Pancreas (tissue), 10 donors: ENCODE measurements at regions not wholly inside any gene's neighbourhood (a gene's known extent, or its start where the extent isn't known, plus 50 kb on each side); places are given as distances from the start of the nearest gene placed in this dataset.

Source experiments
- ATAC-seq, 4 donors: fragments of 200-7000 bp; cut with Tn5 transposase; one replicate each; pipeline versions ENCODE4 v1.8.0 to v1.9.1; 2020; ENCODE audit warnings: mild to moderate bottlenecking in 4 of 4, moderate library complexity in 4 of 4
- DNase-seq, 6 donors: peaks; one replicate each; pipeline ENCODE4 v3.0.0-alpha.2; 2020
- FAIRE-seq: peaks from 2 replicates; lab custom pipeline; 2012; peaks lifted over from hg19 to GRCh38; lab: Jason Lieb, UNC
- H3K27ac ChIP-seq, 4 donors: fragments of 200-600 bp; sonication (generic); 1 replicate in 3 of 4; 2 replicates in 1 of 4; pipeline versions ENCODE4 v1.5.0 to v1.8.0; 2020
- H3K27me3 ChIP-seq, 4 donors: fragments of 200-600 bp; one replicate each; pipeline ENCODE4 v1.8.0; 2021
- H3K36me3 ChIP-seq, 3 donors: fragments of 200-600 bp; sonication (generic) in 1 of 3; one replicate each; pipeline versions ENCODE4 v1.5.0 to v1.8.0; 2020 to 2021
- H3K4me1 ChIP-seq, 3 donors: fragments of 200-600 bp; one replicate each; pipeline ENCODE4 v1.8.0; 2021
- H3K4me3 ChIP-seq, 4 donors: fragments of 200-600 bp; sonication (generic) in 2 of 4; one replicate each; pipeline versions ENCODE4 v1.5.0 to v1.8.0; 2020 to 2021
- H3K9me3 ChIP-seq, 4 donors: fragments of 200-600 bp; one replicate each; pipeline ENCODE4 v1.8.0; 2021
- CTCF ChIP-seq, 4 donors: fragments of 200-600 bp; sonication (generic) in 3 of 4; IDR thresholded peaks; one replicate each; pipeline versions ENCODE4 v1.5.0 to v1.8.0; 2021; ENCODE audit warnings: antibody characterized with exemption in 4 of 4
- WGBS, 2 donors: extraction: QIAGEN DNeasy Blood & Tissue Kit; methylation state at CpG; one replicate each; pipeline ENCODE4 v1.1.7; 2013; 5-methylcytosine and 5-hydroxymethylcytosine counted together
- intact Hi-C, 3 donors: fragments of 100-400 bp; cut with DNase I; formaldehyde crosslinking; loops; one replicate each; pipeline versions ENCODE4 v1.11.1 to v1.14.2; 2022
- donor health status: healthy with polysubstance abuse.
- donor health status: DM: no; HTN: no; CAD: no; lungs with moderate emphysema.
- donor health status: DM: no; HTN: no; CAD: no.
- donor health status: control.
- donor health status: control.
- donor health status: Bipolar disorder and iron deficiency.
- donor health status: DM: yes; HTN: yes; CAD: no.
- donor health status: DM: no; HTN: no; CAD: no.
- donor health status: DM: no; HTN: no; CAD: no.
- donor health status: DM: yes; HTN: yes; CAD: no.

- TF ChIP-seq CTCF (IDR thresholded peaks at IDR 0.05): no peak
- Histone ChIP-seq H3K27me3 (no peaks in the 10 kb centered on the region), H3K4me3 (no peak overlapping the region), H3K9me3 (no peaks in the 10 kb centered on the region), H3K4me1 (no peaks in the 10 kb centered on the region), H3K27ac (no peak overlapping the region), H3K36me3 (no peaks in the 10 kb centered on the region)
- no peak for FAIRE-seq
- 75 to 77% methylated on average over 4 of the region's 4 CpGs for WGBS, 2 donors
- DNase-seq: no peak
- intact Hi-C loops: no loop called here
- no peak for ATAC-seq
These were observed 326.5 kb upstream of the SEMA3C start for GRCh38 chr7:81245353-81245752.

DNA sequence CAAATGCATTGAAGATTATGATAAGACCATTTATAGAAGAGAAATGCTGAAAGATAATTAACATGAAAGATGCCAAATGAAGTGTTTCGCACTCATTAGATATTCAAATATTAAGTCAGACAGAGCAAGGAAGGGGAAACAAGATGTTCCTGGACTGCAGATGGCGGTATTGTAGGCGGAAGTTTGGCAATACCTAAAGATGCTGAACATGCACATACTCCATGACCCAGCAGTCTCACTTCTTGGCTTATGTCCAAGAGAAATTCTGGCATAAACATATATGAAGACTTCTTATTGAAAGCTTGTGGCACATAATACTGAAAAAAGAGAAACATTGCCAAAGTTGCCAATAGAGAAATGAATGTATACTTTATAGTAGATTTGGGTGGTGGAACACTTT, 325.4 kb upstream of the SEMA3C start:
- TF ChIP-seq CTCF (IDR thresholded peaks at IDR 0.05): no peak
- intact Hi-C loops: no loop called here
- FAIRE-seq: no peak
- WGBS, 2 donors: 90 to 92% methylated on average over 3 of the region's 3 CpGs
- ATAC-seq: no peak
- H3K4me3 ChIP-seq: no peak overlapping the region
- H3K9me3 ChIP-seq: no peaks in the 10 kb centered on the region
- H3K4me1 ChIP-seq: no peaks in the 10 kb centered on the region
- no peak overlapping the region for H3K27ac ChIP-seq
- no peak for DNase-seq
- H3K27me3 ChIP-seq: no peaks in the 10 kb centered on the region
- no peaks in the 10 kb centered on the region for H3K36me3 ChIP-seq

DNA sequence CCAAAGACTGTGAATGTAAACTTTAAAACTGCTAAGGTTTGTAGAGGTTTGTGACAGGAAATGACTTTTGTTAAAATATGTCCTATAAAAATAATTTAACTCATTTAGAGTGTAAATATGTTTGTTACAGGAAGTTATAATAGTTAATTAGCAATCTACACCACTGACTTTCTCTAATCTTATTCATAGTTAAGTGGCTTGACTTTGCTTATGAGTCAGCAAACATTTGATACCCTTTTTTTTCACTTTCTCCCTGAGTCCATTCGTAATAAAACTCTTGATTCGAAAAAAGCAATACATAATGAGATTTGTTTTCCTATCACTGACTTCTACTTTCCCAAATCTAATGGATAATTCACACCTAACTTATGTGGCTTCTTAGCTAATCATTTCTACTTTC, 317.7 kb upstream of the SEMA3C start:
- TF ChIP-seq CTCF (IDR thresholded peaks at IDR 0.05): no peak

GRCh38 chr7:81235997-81236396, 317.1 kb upstream of the SEMA3C start:
- no peak for TF ChIP-seq CTCF (IDR thresholded peaks at IDR 0.05)
- Histone ChIP-seq H3K36me3 (no peaks in the 10 kb centered on the region), H3K4me3 (no peak overlapping the region), H3K27me3 (no peaks in the 10 kb centered on the region), H3K4me1 (peaks cover 0 to 4% (median 0%) of the 10 kb centered on the region in 3 donors), H3K9me3 (no peaks in the 10 kb centered on the region), H3K27ac (no peak overlapping the region)
- ATAC-seq (no peak), FAIRE-seq (no peak), DNase-seq (no peak)
- 81 to 89% methylated on average over 5 of the region's 5 CpGs for WGBS, 2 donors
- intact Hi-C loops: no loop called here

More for the DNA sequence above, 317.7 kb upstream of the SEMA3C start:
- Histone ChIP-seq H3K27me3 (no peaks in the 10 kb centered on the region), H3K4me3 (no peak overlapping the region), H3K27ac (no peak overlapping the region), H3K36me3 (no peaks in the 10 kb centered on the region), H3K4me1 (peaks cover 0 to 4% (median 0%) of the 10 kb centered on the region in 3 donors), H3K9me3 (no peaks in the 10 kb centered on the region)
- intact Hi-C loops: no loop called here
- FAIRE-seq (no peak), DNase-seq (no peak), ATAC-seq (no peak)
- WGBS, 2 donors: 48 to 57% methylated on average over 2 of the region's 2 CpGs

- H3K4me3 ChIP-seq: no peak overlapping the region
- H3K27ac ChIP-seq: no peak overlapping the region
- H3K36me3 ChIP-seq: no peaks in the 10 kb centered on the region
- DNase-seq: no peak
- no peak for FAIRE-seq
- no peak for ATAC-seq
- intact Hi-C loops: no loop called here
- TF ChIP-seq CTCF (IDR thresholded peaks at IDR 0.05): no peak
- H3K9me3 ChIP-seq: no peaks in the 10 kb centered on the region
- no peaks in the 10 kb centered on the region for H3K27me3 ChIP-seq
- 83 to 89% methylated on average over 1 of the region's 1 CpG for WGBS, 2 donors
- H3K4me1 ChIP-seq: peaks cover 0 to 4% (median 0%) of the 10 kb centered on the region in 3 donors
These were observed 316.0 kb upstream of the SEMA3C start for GRCh38 chr7:81234896-81235295.
